Nephron progenitor cell (in vitro differentiated cells): ENCODE measurements at regions not wholly inside any gene's neighbourhood (a gene's known extent, or its start where the extent isn't known, plus 50 kb on each side); places are given as distances from the start of the nearest gene placed in this dataset.

Source experiments
- DNase-seq: peaks from one replicate; pipeline ENCODE4 v3.0.0; 2021
- H3K27ac Mint-ChIP-seq: 2 replicates; pipeline ENCODE4 v1.8.0; 2021; ENCODE audit warnings: mild to moderate bottlenecking, moderate library complexity, mixed read lengths
- H3K27me3 Mint-ChIP-seq: 2 replicates; pipeline ENCODE4 v1.8.0; 2021; ENCODE audit warnings: mild to moderate bottlenecking, low read depth, mixed read lengths; ENCODE audit not compliant: poor library complexity
- H3K36me3 Mint-ChIP-seq: 2 replicates; pipeline ENCODE4 v1.8.0; 2021; ENCODE audit warnings: low read depth, mixed read lengths
- H3K4me1 Mint-ChIP-seq: 2 replicates; pipeline ENCODE4 v1.8.0; 2021; ENCODE audit warnings: mixed read lengths
- H3K4me3 Mint-ChIP-seq: 2 replicates; pipeline ENCODE4 v1.8.0; 2021; ENCODE audit warnings: mild to moderate bottlenecking, moderate library complexity, mixed read lengths
- H3K9me3 Mint-ChIP-seq: 2 replicates; pipeline ENCODE4 v1.8.0; 2021; ENCODE audit warnings: mild to moderate bottlenecking, moderate library complexity, mixed read lengths
- TF ChIP-seq, protein P1 (sequence below): fragments of 200-600 bp; sonication (generic); IDR thresholded peaks from 2 replicates; pipeline ENCODE4 v1.5.0; 2021; ENCODE audit warnings: antibody characterized with exemption

GRCh38 chr18:44119607-44120006 lies 561.1 kb upstream of the SETBP1 start:
- no peaks in the 10 kb centered on the region for H3K9me3 Mint-ChIP-seq
- no peak overlapping the region for H3K27ac Mint-ChIP-seq
- no peaks in the 10 kb centered on the region for H3K27me3 Mint-ChIP-seq
- no peak for DNase-seq
- TF ChIP-seq, protein P1, sequence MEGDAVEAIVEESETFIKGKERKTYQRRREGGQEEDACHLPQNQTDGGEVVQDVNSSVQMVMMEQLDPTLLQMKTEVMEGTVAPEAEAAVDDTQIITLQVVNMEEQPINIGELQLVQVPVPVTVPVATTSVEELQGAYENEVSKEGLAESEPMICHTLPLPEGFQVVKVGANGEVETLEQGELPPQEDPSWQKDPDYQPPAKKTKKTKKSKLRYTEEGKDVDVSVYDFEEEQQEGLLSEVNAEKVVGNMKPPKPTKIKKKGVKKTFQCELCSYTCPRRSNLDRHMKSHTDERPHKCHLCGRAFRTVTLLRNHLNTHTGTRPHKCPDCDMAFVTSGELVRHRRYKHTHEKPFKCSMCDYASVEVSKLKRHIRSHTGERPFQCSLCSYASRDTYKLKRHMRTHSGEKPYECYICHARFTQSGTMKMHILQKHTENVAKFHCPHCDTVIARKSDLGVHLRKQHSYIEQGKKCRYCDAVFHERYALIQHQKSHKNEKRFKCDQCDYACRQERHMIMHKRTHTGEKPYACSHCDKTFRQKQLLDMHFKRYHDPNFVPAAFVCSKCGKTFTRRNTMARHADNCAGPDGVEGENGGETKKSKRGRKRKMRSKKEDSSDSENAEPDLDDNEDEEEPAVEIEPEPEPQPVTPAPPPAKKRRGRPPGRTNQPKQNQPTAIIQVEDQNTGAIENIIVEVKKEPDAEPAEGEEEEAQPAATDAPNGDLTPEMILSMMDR, result no peak
- H3K36me3 Mint-ChIP-seq, result no peaks in the 10 kb centered on the region
- no peak overlapping the region for H3K4me3 Mint-ChIP-seq
- H3K4me1 Mint-ChIP-seq, result no peaks in the 10 kb centered on the region

DNA sequence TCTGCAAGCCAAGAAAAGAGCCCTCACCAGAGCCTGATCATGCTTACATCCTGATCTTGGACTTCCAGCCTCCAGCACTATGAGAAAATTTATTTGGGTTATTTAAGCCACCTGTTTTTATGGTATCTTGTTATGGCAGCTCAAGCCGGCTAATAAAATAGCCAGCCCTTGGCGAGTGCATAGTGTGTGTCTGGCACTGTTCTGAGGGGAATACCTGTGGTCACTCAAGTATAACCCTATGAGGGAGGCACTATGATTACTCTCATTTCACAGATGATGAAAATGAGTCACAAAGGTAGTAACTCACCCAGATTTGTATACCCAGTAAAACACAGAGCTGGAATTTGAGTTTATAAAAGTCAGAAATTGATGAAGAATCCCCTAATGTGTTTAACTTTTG lies 556.9 kb upstream of the SETBP1 start:
- no peak overlapping the region for H3K27ac Mint-ChIP-seq
- TF ChIP-seq, protein P1, result no peak
- DNase-seq, result no peak
- no peak overlapping the region for H3K4me3 Mint-ChIP-seq
- H3K36me3 Mint-ChIP-seq, result no peaks in the 10 kb centered on the region
- no peaks in the 10 kb centered on the region for H3K4me1 Mint-ChIP-seq
- no peaks in the 10 kb centered on the region for H3K9me3 Mint-ChIP-seq
- no peaks in the 10 kb centered on the region for H3K27me3 Mint-ChIP-seq

- Mint-ChIP-seq H3K27me3 (no peaks in the 10 kb centered on the region), H3K27ac (no peak overlapping the region), H3K9me3 (no peaks in the 10 kb centered on the region), H3K4me3 (no peak overlapping the region), H3K36me3 (no peaks in the 10 kb centered on the region), H3K4me1 (peaks cover 3% of the 10 kb centered on the region)
- no peak for DNase-seq
- TF ChIP-seq, protein P1, result no peak
These were observed 555.2 kb upstream of the SETBP1 start for GRCh38 chr18:44125446-44125845.

DNA sequence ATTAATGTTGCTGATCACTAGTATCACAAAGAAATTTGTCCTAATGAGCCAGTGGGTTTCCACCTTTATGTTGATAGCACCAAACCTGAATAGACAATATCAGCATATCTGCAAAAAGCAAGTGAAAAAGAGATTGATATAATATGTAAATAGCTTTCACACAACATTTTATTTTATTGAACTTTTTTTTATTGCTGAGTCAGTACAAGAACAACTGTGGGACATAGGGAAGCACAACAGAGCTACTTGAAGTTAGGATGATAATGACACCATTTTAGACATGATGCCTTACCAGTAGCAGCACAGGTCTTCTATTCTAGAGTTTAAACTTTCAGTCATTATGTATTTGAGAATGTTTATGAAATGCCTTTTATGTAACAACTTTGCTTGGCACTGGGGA lies 554.1 kb upstream of the SETBP1 start:
- no peaks in the 10 kb centered on the region for H3K36me3 Mint-ChIP-seq
- no peak overlapping the region for H3K4me3 Mint-ChIP-seq
- H3K4me1 Mint-ChIP-seq, result peaks cover 5% of the 10 kb centered on the region
- no peak overlapping the region for H3K27ac Mint-ChIP-seq
- H3K9me3 Mint-ChIP-seq, result no peaks in the 10 kb centered on the region
- TF ChIP-seq, protein P1, result no peak
- no peak for DNase-seq
- H3K27me3 Mint-ChIP-seq, result no peaks in the 10 kb centered on the region

DNA sequence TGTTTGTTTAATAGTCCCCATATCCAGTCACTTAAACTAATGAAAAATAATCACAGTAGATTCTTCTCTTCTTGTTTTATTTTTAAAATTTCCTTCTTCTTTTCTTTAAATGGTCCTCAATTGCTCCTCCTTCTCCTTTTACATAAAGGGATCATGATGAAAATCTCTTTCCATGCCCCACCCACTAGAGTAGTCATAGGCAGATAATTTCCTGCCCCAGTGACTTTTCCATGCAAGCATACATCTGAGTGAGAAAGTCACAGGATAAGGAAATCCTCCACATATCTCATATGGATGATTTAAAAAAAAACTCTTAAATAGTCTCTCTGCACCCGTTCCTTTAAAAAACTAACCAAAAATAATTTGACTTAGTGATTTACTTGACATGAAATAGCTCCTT lies 552.3 kb upstream of the SETBP1 start:
- no peaks in the 10 kb centered on the region for H3K9me3 Mint-ChIP-seq
- no peaks in the 10 kb centered on the region for H3K36me3 Mint-ChIP-seq
- DNase-seq, result no peak
- no peak overlapping the region for H3K27ac Mint-ChIP-seq
- no peak overlapping the region for H3K4me3 Mint-ChIP-seq
- peaks cover 5% of the 10 kb centered on the region for H3K4me1 Mint-ChIP-seq
- TF ChIP-seq, protein P1, result no peak
- no peaks in the 10 kb centered on the region for H3K27me3 Mint-ChIP-seq

GRCh38 chr18:44130376-44130942 lies 550.2 kb upstream of the SETBP1 start:
- H3K27me3 Mint-ChIP-seq, result no peaks in the 10 kb centered on the region
- H3K27ac Mint-ChIP-seq, result no peak overlapping the region
- H3K36me3 Mint-ChIP-seq, result no peaks in the 10 kb centered on the region
- peaks cover 5% of the 10 kb centered on the region for H3K4me1 Mint-ChIP-seq
- H3K9me3 Mint-ChIP-seq, result no peaks in the 10 kb centered on the region
- TF ChIP-seq, protein P1, result peak; percentile 76
- DNase-seq, result peak; percentile 45
- no peak overlapping the region for H3K4me3 Mint-ChIP-seq
